ENCODE measurements at regions not wholly inside any gene's neighbourhood (a gene's known extent, or its start where the extent isn't known, plus 50 kb on each side); places are given as distances from the start of the nearest gene placed in this dataset.

DNA sequence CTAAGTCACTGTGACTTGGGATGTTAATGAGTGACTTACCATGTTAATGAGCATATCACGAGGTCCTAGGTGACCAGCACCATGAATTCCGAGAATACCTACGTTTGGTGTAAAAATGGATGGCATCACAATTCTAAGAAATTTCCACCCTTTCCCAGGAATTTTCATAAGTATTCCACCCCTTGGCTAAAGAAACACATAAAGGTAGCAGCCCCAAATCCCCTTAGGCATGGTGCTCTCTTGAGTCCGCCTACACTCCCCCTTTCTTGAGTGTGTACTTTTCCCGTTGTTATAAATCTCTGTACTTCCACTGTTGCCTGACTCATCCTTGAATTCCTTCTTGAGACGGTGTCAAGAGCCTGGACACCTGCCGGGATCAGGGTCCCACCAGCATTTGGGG, 504.0 kb upstream of the RBFOX1 start:
- no peak overlapping the region for H3K4me3 ChIP-seq (ENCODE audit: low read length)
- no peak for TF ChIP-seq CTCF (conservative IDR thresholded peaks at IDR 0.05; ENCODE audit: low read depth, low read length)
- no peak for DNase-seq (ENCODE audit: low read depth)

GRCh38 chr16:6827931-6828330, 504.7 kb upstream of the RBFOX1 start:
- H3K4me3 ChIP-seq (ENCODE audit: low read length) = no peak overlapping the region
- no peak for DNase-seq (ENCODE audit: low read depth)
- TF ChIP-seq CTCF (conservative IDR thresholded peaks at IDR 0.05; ENCODE audit: low read depth, low read length) = no peak

DNA sequence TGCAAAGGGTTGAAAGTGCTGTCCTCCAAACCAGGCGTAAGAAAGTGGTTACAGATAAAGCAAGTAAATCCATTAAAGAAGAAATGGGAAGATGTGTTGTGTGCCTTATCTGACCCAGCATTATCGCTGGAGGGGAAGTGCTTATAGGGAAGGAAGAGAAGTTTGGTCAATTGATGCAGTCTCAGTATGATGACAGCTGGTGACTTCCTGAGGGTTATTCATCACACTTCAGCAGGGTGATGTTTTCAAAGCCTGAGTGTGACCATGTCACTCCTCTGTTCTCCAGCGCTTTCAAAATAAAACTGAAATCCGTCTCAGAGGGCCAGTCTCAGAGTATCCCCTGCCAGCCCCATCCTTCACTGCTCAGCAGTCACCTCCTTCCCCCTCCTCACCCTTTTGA, 505.4 kb upstream of the RBFOX1 start:
- DNase-seq (ENCODE audit: low read depth) = no peak
- no peak overlapping the region for H3K4me3 ChIP-seq (ENCODE audit: low read length)
- TF ChIP-seq CTCF (conservative IDR thresholded peaks at IDR 0.05; ENCODE audit: low read depth, low read length) = no peak

DNA sequence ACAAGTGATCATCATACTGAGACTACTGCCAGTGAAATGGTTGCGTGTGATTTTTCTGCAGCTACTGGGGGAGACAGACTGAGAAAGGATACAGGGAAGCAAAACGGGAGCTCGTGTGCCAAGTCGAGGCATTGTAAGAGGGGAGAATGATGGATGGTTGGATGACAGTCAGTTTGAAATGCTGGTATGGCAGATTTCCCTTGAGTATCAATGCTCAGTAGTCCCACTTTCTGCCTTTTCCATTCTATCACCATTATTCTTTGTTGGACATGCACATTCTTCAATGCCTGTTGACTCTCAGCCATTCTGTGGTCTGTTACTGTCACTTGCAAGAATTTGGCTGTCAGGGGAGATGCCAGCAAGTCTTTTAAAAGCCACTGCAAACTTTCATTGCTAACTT, 510.6 kb upstream of the RBFOX1 start:
- DNase-seq (ENCODE audit: low read depth) = no peak
- no peak for TF ChIP-seq CTCF (conservative IDR thresholded peaks at IDR 0.05; ENCODE audit: low read depth, low read length)
- H3K4me3 ChIP-seq (ENCODE audit: low read length) = no peak overlapping the region

DNA sequence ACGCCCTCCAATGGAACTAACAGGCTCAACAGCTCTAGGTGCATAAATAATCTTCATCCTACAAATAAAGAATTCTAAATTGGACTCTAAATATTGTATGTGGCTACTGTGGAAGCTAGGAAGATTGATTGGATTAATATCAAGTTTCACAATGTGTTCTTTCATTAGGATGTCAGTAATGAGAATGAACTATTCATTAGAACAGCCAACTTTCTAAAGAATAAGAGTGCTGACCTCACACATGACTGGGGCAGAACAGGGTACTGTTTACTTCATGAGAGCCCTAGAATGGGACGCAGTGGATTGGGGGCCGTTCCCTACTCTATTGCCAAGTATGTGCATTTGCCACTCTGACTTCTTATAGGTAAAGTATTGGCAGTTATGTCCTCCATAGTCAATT, 528.2 kb upstream of the RBFOX1 start:
- no peak for TF ChIP-seq CTCF (conservative IDR thresholded peaks at IDR 0.05; ENCODE audit: low read depth, low read length)

DNA sequence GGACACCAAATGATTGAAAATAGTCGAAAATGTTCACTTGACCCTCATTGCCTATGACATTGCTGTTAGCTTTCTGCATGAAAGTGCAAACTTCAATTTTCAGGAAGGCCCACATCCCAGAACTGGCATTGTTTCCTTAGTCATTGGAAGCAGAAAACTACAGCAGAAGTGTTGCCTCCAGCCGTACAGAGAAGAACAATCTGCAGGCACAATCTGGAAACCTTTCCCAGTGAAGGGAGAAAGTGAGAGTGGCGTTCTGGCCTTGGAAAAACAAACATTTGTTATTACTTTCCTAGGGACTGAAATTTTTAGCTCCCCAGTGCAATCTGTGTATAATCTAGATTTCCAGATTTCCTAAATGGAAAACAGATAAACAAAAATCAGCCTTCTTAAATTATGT, 529.5 kb upstream of the RBFOX1 start:
- no peak overlapping the region for H3K4me3 ChIP-seq (ENCODE audit: low read length)
- no peak for TF ChIP-seq CTCF (conservative IDR thresholded peaks at IDR 0.05; ENCODE audit: low read depth, low read length)
- DNase-seq (ENCODE audit: low read depth) = no peak

More for the DNA sequence above, 528.2 kb upstream of the RBFOX1 start:
- no peak overlapping the region for H3K4me3 ChIP-seq (ENCODE audit: low read length)
- no peak for DNase-seq (ENCODE audit: low read depth)

- no peak for DNase-seq (ENCODE audit: low read depth)
- no peak for TF ChIP-seq CTCF (conservative IDR thresholded peaks at IDR 0.05; ENCODE audit: low read depth, low read length)
- no peak overlapping the region for H3K4me3 ChIP-seq (ENCODE audit: low read length)
Observed at GRCh38 chr16:6797223-6797622, 535.4 kb upstream of the RBFOX1 start.
